ENCODE measurements at regions not wholly inside any gene's neighbourhood (a gene's known extent, or its start where the extent isn't known, plus 50 kb on each side); places are given as distances from the start of the nearest gene placed in this dataset.

DNA sequence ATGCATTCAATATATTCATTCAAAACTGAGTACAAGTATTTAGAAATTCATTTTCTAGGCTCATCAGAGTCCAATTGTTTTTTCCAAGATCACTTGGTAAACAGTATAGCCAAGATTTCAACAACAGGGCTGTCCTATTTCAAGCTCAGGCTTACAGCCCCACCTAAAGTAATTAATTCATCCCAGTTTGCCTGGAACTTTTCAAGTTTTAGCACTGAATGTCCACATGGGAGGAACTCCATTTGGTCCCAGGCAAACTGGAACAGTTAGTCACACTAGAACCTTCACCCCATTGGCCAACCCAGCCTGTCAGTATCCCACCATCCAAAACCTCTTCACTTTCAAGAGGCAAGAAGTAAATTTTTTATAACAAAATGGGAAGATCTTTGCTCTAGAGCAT lies 210.9 kb downstream of the DPY19L2 start:
- DNase-seq (ENCODE audit: low read depth, low spot score): no peak
- no TSS peak for BruUV-seq (replicated peaks)
- H2AFZ ChIP-seq (ENCODE audit: control insufficient read depth, low read depth, low read length): no peak overlapping the region
- H4K20me1 ChIP-seq (ENCODE audit: control insufficient read depth, insufficient read depth): no peaks in the 10 kb centered on the region
- no peaks in the 10 kb centered on the region for H3K36me3 ChIP-seq (ENCODE audit: control insufficient read depth in 2 of 2, insufficient read depth in 2 of 2, low read length in 1 of 2)
- ATAC-seq: no peak
- H3K4me2 ChIP-seq (ENCODE audit: control insufficient read depth, insufficient read depth): no peak overlapping the region
- H3K4me3 ChIP-seq: no peak overlapping the region
- SMC1A ChIA-PET (ENCODE audit: uncharacterized antibody, unreplicated experiment): interaction anchor here (1.0 kb wide), 1 partner anchor 11 kb away, joined by 3 read pairs; no protein-coding TSS in a partner anchor
- in situ Hi-C loops (cut with MboI) (no loop called here), intact Hi-C loops (cut with micrococcal nuclease; ENCODE audit: unreplicated experiment) (no loop called here)
- no peaks in the 10 kb centered on the region for H3K4me1 ChIP-seq (ENCODE audit: control insufficient read depth, insufficient read depth, low read length)
- no peaks in the 10 kb centered on the region for H3K79me2 ChIP-seq (ENCODE audit: control insufficient read depth, insufficient read depth, low read length)
- no peaks in the 10 kb centered on the region for H3K9me3 ChIP-seq (replicated peaks; ENCODE audit: control insufficient read depth, insufficient read depth, low read length)
- CTCF ChIA-PET: interaction anchor here (1.8 kb wide), 1 partner anchor 8 kb away, joined by 3 read pairs; no protein-coding TSS in a partner anchor
- H3K9ac ChIP-seq (ENCODE audit: control insufficient read depth, insufficient read depth, low read length): no peak overlapping the region
- POLR2A ChIA-PET: no interaction called here
- H3K27ac ChIP-seq (ENCODE audit: control insufficient read depth, insufficient read depth): no peak overlapping the region
- RAD21 ChIA-PET (ENCODE audit: unreplicated experiment): no interaction called here
- H3K27me3 ChIP-seq (replicated peaks in 1 of 2; ENCODE audit: control insufficient read depth in 2 of 2, insufficient read depth in 2 of 2, low read length in 1 of 2): no peaks in the 10 kb centered on the region
- no peak for FAIRE-seq
- TF ChIP-seq ZNF592 (IDR thresholded peaks at IDR 0.05) (no peak), POLR2AphosphoS5 (IDR thresholded peaks at IDR 0.05; ENCODE audit: low read length) (no peak), CREB1 (IDR thresholded peaks at IDR 0.05; ENCODE audit: low read depth) (no peak), POLR2AphosphoS2 (IDR thresholded peaks at IDR 0.05; ENCODE audit: low read depth, low read length) (no peak), PBX3 (IDR thresholded peaks at IDR 0.05; ENCODE audit: insufficient replicate concordance, low read depth, low read length) (no peak), HDGF (IDR thresholded peaks at IDR 0.05) (no peak), ZBTB40 (IDR thresholded peaks at IDR 0.05; ENCODE audit: borderline replicate concordance) (no peak), RELA (IDR thresholded peaks at IDR 0.05; ENCODE audit: borderline replicate concordance, partially characterized antibody) (no peak), KLF5 (IDR thresholded peaks at IDR 0.05; ENCODE audit: partially characterized antibody) (no peak), EP300 (IDR thresholded peaks at IDR 0.05; ENCODE audit: borderline replicate concordance in 1 of 2, control insufficient read depth in 1 of 2, low read depth in 2 of 2, low read length in 2 of 2) (no peak)
- TF ChIP-seq, protein P1, sequence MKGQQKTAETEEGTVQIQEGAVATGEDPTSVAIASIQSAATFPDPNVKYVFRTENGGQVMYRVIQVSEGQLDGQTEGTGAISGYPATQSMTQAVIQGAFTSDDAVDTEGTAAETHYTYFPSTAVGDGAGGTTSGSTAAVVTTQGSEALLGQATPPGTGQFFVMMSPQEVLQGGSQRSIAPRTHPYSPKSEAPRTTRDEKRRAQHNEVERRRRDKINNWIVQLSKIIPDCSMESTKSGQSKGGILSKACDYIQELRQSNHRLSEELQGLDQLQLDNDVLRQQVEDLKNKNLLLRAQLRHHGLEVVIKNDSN (IDR thresholded peaks at IDR 0.05; ENCODE audit: borderline replicate concordance, extremely low read length, insufficient read depth, low read depth, low read length): no peak
- TF ChIP-seq, protein P2, sequence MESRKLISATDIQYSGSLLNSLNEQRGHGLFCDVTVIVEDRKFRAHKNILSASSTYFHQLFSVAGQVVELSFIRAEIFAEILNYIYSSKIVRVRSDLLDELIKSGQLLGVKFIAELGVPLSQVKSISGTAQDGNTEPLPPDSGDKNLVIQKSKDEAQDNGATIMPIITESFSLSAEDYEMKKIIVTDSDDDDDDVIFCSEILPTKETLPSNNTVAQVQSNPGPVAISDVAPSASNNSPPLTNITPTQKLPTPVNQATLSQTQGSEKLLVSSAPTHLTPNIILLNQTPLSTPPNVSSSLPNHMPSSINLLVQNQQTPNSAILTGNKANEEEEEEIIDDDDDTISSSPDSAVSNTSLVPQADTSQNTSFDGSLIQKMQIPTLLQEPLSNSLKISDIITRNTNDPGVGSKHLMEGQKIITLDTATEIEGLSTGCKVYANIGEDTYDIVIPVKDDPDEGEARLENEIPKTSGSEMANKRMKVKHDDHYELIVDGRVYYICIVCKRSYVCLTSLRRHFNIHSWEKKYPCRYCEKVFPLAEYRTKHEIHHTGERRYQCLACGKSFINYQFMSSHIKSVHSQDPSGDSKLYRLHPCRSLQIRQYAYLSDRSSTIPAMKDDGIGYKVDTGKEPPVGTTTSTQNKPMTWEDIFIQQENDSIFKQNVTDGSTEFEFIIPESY (IDR thresholded peaks at IDR 0.05): no peak

Measured in GM12878 (cell line).